ENCODE measurements at regions not wholly inside any gene's neighbourhood (a gene's known extent, or its start where the extent isn't known, plus 50 kb on each side); places are given as distances from the start of the nearest gene placed in this dataset.

- H3K9ac ChIP-seq (ENCODE audit: low read depth in 1 of 2, low read length in 2 of 2), result no peak overlapping the region
- no peak for DNase-seq (ENCODE audit: low spot score)
- no peaks in the 10 kb centered on the region for H3K4me1 ChIP-seq (ENCODE audit: control insufficient read depth in 4 of 4, insufficient read depth in 4 of 4, low read length in 3 of 4)
- no peak for TF ChIP-seq GABPA (IDR thresholded peaks at IDR 0.05 in 1 of 2, conservative IDR thresholded peaks at IDR 0.05 in 1 of 2)
- TF ChIP-seq ZBTB33 (IDR thresholded peaks at IDR 0.05), result no peak
- no peak for TF ChIP-seq HNF4G (IDR thresholded peaks at IDR 0.05)
- TF ChIP-seq YY1 (IDR thresholded peaks at IDR 0.05), result no peak
- TF ChIP-seq CTCF (IDR thresholded peaks at IDR 0.05; ENCODE audit: low read depth, low read length, missing input control), result no peak
- TF ChIP-seq FOXA1 (IDR thresholded peaks at IDR 0.05), result no peak
- TF ChIP-seq RXRA (IDR thresholded peaks at IDR 0.05), result no peak
- TF ChIP-seq FOXA2 (IDR thresholded peaks at IDR 0.05), result no peak
- TF ChIP-seq RAD21 (IDR thresholded peaks at IDR 0.05), result no peak
- no peak for TF ChIP-seq NR2F2 (IDR thresholded peaks at IDR 0.05)
- TF ChIP-seq HNF4A (conservative IDR thresholded peaks at IDR 0.05), result no peak
- no peak for TF ChIP-seq REST (IDR thresholded peaks at IDR 0.05)
- TF ChIP-seq JUND (IDR thresholded peaks at IDR 0.05), result no peak
- TF ChIP-seq MAX (IDR thresholded peaks at IDR 0.05), result no peak
- TF ChIP-seq EGR1 (IDR thresholded peaks at IDR 0.05; ENCODE audit: low read depth in 2 of 2), result no peak
- no peak for TF ChIP-seq ATF3 (IDR thresholded peaks at IDR 0.05)
- no peak for TF ChIP-seq TAF1 (conservative IDR thresholded peaks at IDR 0.05)
- TF ChIP-seq SP1 (IDR thresholded peaks at IDR 0.05), result no peak
- no peaks in the 10 kb centered on the region for H3K9me3 ChIP-seq (ENCODE audit: control insufficient read depth in 4 of 4, low read length in 3 of 4)
- WGBS, result 42% methylated on average over 4 of the region's 4 CpGs
- no peaks in the 10 kb centered on the region for H3K27me3 ChIP-seq (ENCODE audit: control insufficient read depth in 4 of 4, insufficient read depth in 4 of 4, low read length in 3 of 4)
- H3K4me3 ChIP-seq (ENCODE audit: low read depth in 1 of 3, low read length in 3 of 3), result no peak overlapping the region
- H3K27ac ChIP-seq (ENCODE audit: low read depth in 1 of 2, low read length in 2 of 2), result no peak overlapping the region
- H3K36me3 ChIP-seq (ENCODE audit: control insufficient read depth in 4 of 4, insufficient read depth in 3 of 4, low read depth in 1 of 4, low read length in 3 of 4), result no peaks in the 10 kb centered on the region
Measured at GRCh38 chr7:132697003-132697402, 120.7 kb upstream of the PLXNA4 start.
